Heart left ventricle (tissue), 13 donors: ENCODE measurements at regions not wholly inside any gene's neighbourhood (a gene's known extent, or its start where the extent isn't known, plus 50 kb on each side); places are given as distances from the start of the nearest gene placed in this dataset.

Experiments
- CTCF ChIP-seq, 12 donors: fragments of 200-600 bp; sonication (generic) in 4 of 12; IDR thresholded peaks; one replicate each; pipeline versions ENCODE4 v1.5.0 to v1.8.0; 2018 to 2022; ENCODE audit warnings: antibody characterized with exemption in 12 of 12, mild to moderate bottlenecking in 5 of 12
- POLR2A ChIP-seq, 2 donors: fragments of 450-650 bp; IDR thresholded peaks; one replicate each; pipeline ENCODE4 v1.6.1; 2017; ENCODE audit warnings: antibody characterized with exemption in 2 of 2, mild to moderate bottlenecking in 2 of 2, moderate library complexity in 2 of 2
- donor health status: ischemic (EF 13 %, LVEDD 7.1; RV severe dilation, severe dysfunction).
- donor health status: DM: no; HTN: yes; CAD: no.
- donor health status: DM: no; HTN: no; CAD: no.
- donor health status: ischemic (EF 25% LVEDD 6.9; RV normal size, moderate dysfunction).
- donor health status: ischemic (EF 25% LVEDD 5.7; RV mildly dilated, moderate dysfunction).
- donor health status: ischemic (EF 35%, LVEDD 5.7; RV mildly dilated, moderate dysfunction).
- donor health status: nonischemic (EF 11% LVEDD 7.7; RV severe dilation, severe dysfunction).
- donor health status: DM: yes; HTN: yes; CAD: no.
- donor health status: PGD.
- donor health status: ischemic (EF 29% LVEDD 5.4; RV normal size, mild dysfunction).
- donor health status: nonischemic (EF 23%, LVEDD 6.1; RV moderate dilation, normal function).

- no peak for TF ChIP-seq CTCF (IDR thresholded peaks at IDR 0.05)
- TF ChIP-seq POLR2A (IDR thresholded peaks at IDR 0.05): no peak
These were observed 257.3 kb downstream of the QKI start for GRCh38 chr6:163671791-163672190.
